ENCODE measurements at regions not wholly inside any gene's neighbourhood (a gene's known extent, or its start where the extent isn't known, plus 50 kb on each side); places are given as distances from the start of the nearest gene placed in this dataset.

GRCh38 chr12:24517000-24517399 lies 431.9 kb downstream of the BCAT1 start:
- CTCF ChIA-PET, result interaction anchor here (1.2 kb wide), 1 partner anchor 9 kb away, joined by 4 read pairs; no protein-coding TSS in a partner anchor
- WGBS (ENCODE audit: missing lambda C conversion rate), result 0% methylated on average over 1 of the region's 1 CpG
- no peak for ATAC-seq
- no peak for DNase-seq (ENCODE audit: low read depth in 1 of 2, low spot score in 1 of 2)
- no peaks in the 10 kb centered on the region for H3K9me3 ChIP-seq
- no peak overlapping the region for H3K27ac ChIP-seq
- no peak overlapping the region for H3K4me3 ChIP-seq
- no peak for FAIRE-seq
- POLR2A ChIA-PET, result no interaction called here
- no peak overlapping the region for H3K4me2 ChIP-seq
- H3K4me1 ChIP-seq, result no peaks in the 10 kb centered on the region
- TF ChIP-seq HOXB5 (CRISPR knock-in tag; IDR thresholded peaks at IDR 0.05) (no peak), MAX (IDR thresholded peaks at IDR 0.05) (no peak), CHD2 (IDR thresholded peaks at IDR 0.05; ENCODE audit: low read length, partially characterized antibody) (no peak), RNF2 (IDR thresholded peaks at IDR 0.05; ENCODE audit: borderline replicate concordance, low read depth) (no peak)
- TF ChIP-seq, protein P1, sequence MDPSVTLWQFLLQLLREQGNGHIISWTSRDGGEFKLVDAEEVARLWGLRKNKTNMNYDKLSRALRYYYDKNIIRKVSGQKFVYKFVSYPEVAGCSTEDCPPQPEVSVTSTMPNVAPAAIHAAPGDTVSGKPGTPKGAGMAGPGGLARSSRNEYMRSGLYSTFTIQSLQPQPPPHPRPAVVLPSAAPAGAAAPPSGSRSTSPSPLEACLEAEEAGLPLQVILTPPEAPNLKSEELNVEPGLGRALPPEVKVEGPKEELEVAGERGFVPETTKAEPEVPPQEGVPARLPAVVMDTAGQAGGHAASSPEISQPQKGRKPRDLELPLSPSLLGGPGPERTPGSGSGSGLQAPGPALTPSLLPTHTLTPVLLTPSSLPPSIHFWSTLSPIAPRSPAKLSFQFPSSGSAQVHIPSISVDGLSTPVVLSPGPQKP (IDR thresholded peaks at IDR 0.05; ENCODE audit: low read depth, low read length), result no peak

GRCh38 chr12:24510581-24511125 lies 438.2 kb downstream of the BCAT1 start:
- FAIRE-seq, result no peak
- no peak for TF ChIP-seq JUN (IDR thresholded peaks at IDR 0.05)
- no peak for TF ChIP-seq MAFK (IDR thresholded peaks at IDR 0.05; ENCODE audit: partially characterized antibody)
- no peak for TF ChIP-seq GATA3 (IDR thresholded peaks at IDR 0.05; ENCODE audit: borderline replicate concordance)
- no peak for TF ChIP-seq RNF2 (IDR thresholded peaks at IDR 0.05; ENCODE audit: borderline replicate concordance, low read depth)
- TF ChIP-seq KDM5A (IDR thresholded peaks at IDR 0.05), result no peak
- DNase-seq (ENCODE audit: low read depth in 1 of 2, low spot score in 1 of 2), result no peak
- Histone ChIP-seq H3K27ac (no peak overlapping the region), H3K4me3 (no peak overlapping the region), H3K4me2 (no peak overlapping the region), H3K4me1 (no peaks in the 10 kb centered on the region), H3K9me3 (no peaks in the 10 kb centered on the region)
- WGBS (ENCODE audit: missing lambda C conversion rate), result 14% methylated on average over 5 of the region's 5 CpGs
- ChIA-PET CTCF (no interaction called here), POLR2A (no interaction called here)
- no peak for ATAC-seq

DNA sequence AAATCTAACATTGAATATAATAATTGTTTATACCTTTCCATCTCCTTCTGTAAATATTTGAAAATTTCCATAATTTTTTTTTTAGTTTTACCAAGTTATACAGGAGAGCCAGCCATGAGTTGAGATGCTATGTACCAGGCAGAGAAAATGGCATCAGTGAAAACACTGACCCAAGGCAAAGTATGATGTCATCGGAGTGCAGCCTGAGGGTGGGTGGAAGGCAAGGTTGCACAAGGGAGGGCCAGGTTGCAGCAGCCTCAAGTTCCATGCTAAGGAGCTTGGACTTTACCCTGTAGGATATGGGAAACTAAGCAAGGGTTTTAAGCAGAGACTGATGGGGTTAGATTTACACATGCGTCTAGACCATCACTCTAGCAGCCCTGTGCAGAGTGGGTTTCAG lies 441.1 kb downstream of the BCAT1 start:
- no peak for FAIRE-seq
- no peaks in the 10 kb centered on the region for H3K4me1 ChIP-seq
- no peak for ATAC-seq
- H3K27ac ChIP-seq, result no peak overlapping the region
- 20% methylated on average over 2 of the region's 2 CpGs for WGBS (ENCODE audit: missing lambda C conversion rate)
- ChIA-PET CTCF (interaction anchor here (0.7 kb wide), 1 partner anchor 10 kb away, joined by 4 read pairs; no protein-coding TSS in a partner anchor), POLR2A (no interaction called here)
- H3K9me3 ChIP-seq, result no peaks in the 10 kb centered on the region
- TF ChIP-seq SREBF2 (IDR thresholded peaks at IDR 0.05), result no peak
- no peak for TF ChIP-seq BHLHE40 (IDR thresholded peaks at IDR 0.05; ENCODE audit: low read depth, low read length)
- TF ChIP-seq NPAS2 (CRISPR knock-in tag; IDR thresholded peaks at IDR 0.05; ENCODE audit: borderline replicate concordance), result no peak
- no peak for TF ChIP-seq CTCF (IDR thresholded peaks at IDR 0.05)
- no peak for TF ChIP-seq HEYL (CRISPR knock-in tag; IDR thresholded peaks at IDR 0.05)
- TF ChIP-seq RCOR1 (IDR thresholded peaks at IDR 0.05; ENCODE audit: low read depth, low read length), result no peak
- TF ChIP-seq REST (IDR thresholded peaks at IDR 0.05), result no peak
- no peak for TF ChIP-seq BCL3 (IDR thresholded peaks at IDR 0.05)
- TF ChIP-seq EHMT2 (IDR thresholded peaks at IDR 0.05; ENCODE audit: low read depth), result no peak
- TF ChIP-seq MAZ (IDR thresholded peaks at IDR 0.05; ENCODE audit: borderline replicate concordance, low read depth, low read length), result no peak
- TF ChIP-seq RARB (CRISPR knock-in tag; IDR thresholded peaks at IDR 0.05), result no peak
- DNase-seq (ENCODE audit: low read depth in 1 of 2, low spot score in 1 of 2), result no peak
- no peak overlapping the region for H3K4me3 ChIP-seq
- no peak overlapping the region for H3K4me2 ChIP-seq
